Posterior cingulate gyrus (tissue), 11 donors: ENCODE measurements at regions not wholly inside any gene's neighbourhood (a gene's known extent, or its start where the extent isn't known, plus 50 kb on each side); places are given as distances from the start of the nearest gene placed in this dataset.

Experiments
- DNase-seq, 10 donors: peaks; one replicate each; pipeline versions ENCODE4 v3.0.0 to v3.0.0-alpha.2; 2020 to 2021; ENCODE audit warnings: mixed read lengths in 3 of 10
- intact Hi-C: fragments of 100-400 bp; cut with DNase I; formaldehyde crosslinking; loops from one replicate; pipeline ENCODE4 v1.15.1; 2023

GRCh38 chr12:107435072-107435471 lies 250.5 kb upstream of the PWP1 start:
- DNase-seq = no peak
- intact Hi-C loops = no loop called here

DNA sequence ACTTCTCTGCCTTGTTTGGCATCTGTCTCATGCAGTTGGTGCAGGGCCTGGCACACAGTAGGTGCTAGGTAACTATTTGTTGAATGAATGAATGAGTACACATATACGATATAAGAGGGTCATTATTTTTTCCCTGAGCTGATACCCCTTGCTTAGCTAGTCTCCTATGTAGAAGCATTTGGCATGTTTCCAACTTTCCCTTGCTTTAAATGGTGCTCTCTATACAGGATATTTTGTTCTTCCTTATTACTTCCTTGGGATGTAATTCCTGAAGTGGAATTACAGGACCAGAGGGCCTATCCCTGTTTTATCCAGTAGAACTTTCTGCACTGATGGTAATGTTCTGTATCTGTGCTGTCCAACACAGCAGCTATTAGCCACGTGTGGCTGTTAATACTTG lies 250.1 kb upstream of the PWP1 start:
- DNase-seq = no peak
- intact Hi-C loops = no loop called here

DNA sequence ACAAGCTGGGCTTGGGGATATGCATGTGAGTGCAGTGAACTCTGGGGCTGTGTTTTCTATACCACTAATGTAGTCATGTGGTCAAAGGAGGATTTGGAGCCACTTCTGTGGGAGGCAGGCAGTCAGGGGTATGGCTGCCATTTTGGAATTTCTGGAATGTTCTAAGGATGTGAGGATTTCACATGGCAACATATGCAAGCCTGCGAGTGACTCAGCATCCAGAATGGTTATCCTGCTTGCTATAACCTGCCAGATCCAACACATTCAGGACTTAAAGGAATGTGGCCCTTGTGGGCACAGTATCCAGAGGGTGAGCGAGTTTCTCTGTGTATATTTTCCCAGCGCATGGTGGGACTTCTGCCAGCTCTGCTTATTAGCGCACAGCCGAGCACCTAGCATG lies 249.2 kb upstream of the PWP1 start:
- intact Hi-C loops = no loop called here
- no peak for DNase-seq

DNA sequence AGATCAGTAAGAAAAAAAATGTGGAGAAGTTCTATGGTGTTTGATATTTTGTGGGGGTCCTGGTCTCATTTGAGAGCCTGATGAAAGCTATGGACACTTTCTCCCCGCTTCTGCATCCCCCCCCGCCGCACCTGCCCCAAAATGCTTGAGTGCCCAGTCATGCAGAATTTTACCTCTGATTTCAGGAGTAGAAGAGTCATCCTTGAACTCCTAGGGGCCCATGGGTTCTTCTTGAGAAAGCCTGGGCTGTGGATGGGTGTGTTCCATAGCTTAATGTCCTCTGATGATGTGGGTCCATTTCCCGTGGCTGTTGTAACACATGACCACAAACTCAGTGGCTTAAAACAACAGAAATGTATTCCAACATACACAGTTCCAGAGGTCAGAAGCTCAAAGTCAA lies 248.8 kb upstream of the PWP1 start:
- intact Hi-C loops = no loop called here
- no peak for DNase-seq

DNA sequence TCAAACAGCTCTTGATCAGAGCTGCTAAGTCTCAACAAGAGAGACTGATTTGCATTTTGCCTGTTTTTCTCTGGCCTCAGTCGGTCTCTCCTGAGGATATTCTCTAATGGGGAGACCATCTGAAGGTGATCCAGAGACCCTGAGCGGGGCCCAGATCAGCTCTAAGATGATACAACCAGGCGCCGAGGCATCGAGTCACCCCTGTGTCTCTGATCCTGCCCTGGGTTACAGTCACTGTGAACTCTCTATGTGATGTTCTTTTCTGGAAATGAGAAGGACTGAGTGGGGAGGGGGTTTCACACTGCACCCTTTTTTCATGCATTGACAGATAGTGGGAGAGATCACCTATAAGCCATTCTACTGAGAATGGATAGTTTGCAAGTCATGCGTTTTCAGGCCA lies 247.6 kb upstream of the PWP1 start:
- intact Hi-C loops = no loop called here

GRCh38 chr12:107439026-107439738 lies 246.4 kb upstream of the PWP1 start:
- intact Hi-C loops = no loop called here
- no peak for DNase-seq

More for the DNA sequence above, 247.6 kb upstream of the PWP1 start:
- DNase-seq = no peak

DNA sequence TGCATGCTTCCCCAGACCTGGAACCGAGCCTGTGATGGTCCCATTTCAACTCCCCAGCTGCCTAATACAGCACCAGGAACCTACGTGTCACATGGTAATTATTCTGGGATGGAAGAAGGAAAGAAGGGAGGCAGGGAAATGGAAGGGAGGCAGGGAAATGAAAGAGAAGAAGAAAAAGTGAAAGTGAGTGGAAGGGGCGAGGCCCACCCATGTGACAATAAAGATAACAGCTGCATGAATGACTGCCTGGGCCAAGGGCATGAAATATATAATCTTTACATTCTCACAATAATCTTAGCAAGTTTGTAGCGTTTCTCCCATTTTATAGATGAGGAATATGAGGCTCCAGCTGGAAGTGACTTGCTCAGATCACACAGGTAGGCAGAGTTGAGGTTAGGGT lies 245.0 kb upstream of the PWP1 start:
- intact Hi-C loops = no loop called here
- no peak for DNase-seq

- DNase-seq = no peak
Measured at GRCh38 chr12:107441665-107442300, 243.8 kb upstream of the PWP1 start.

GRCh38 chr12:107442326-107442987 lies 243.1 kb upstream of the PWP1 start:
- intact Hi-C loops = no loop called here
- DNase-seq = no peak

More at GRCh38 chr12:107441665-107442300, 243.8 kb upstream of the PWP1 start:
- intact Hi-C loops = no loop called here

DNA sequence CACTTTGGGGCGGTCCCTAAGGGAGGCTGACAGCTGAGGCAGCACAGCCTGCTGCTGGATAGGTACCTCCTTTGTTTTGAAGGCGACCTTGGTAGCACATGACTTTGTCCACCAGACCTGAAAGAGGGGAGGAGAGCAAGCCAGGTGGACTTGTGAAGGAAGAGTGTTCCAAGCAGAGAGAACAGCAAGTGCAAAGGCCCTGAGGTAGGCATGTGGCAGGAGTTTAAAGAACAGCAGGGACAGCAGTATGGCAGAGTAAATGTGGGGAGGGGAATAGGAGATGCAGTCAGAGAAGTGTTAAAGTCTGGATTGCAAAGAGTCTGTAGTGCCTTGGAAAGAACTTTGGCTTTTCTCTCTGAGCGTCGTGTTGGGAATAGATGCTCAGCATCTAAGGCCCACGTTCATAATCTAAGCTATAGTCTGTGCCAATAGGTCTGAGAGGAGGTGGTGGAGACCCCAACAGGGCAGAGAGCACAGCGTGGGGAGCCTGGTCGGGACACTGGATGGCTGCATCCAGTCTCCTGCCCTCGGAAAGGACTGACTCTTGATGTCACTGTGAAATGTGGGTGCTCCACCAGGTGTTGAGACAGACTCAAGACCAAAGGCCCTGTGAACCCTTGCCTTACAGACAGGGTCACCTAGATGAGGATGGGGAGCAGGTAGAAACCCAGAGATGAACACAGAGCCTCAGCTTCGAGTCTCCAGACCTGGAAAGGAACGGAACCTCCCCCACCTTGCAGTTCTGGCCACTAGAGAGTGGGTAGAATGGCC lies 242.1 kb upstream of the PWP1 start:
- no peak for DNase-seq
- intact Hi-C loops = no loop called here

- DNase-seq = no peak
- intact Hi-C loops = no loop called here
Measured at GRCh38 chr12:107444771-107445170, 240.8 kb upstream of the PWP1 start.

- intact Hi-C loops = no loop called here
- no peak for DNase-seq
Measured at GRCh38 chr12:107446476-107446875, 239.1 kb upstream of the PWP1 start.

- intact Hi-C loops = no loop called here
- DNase-seq = no peak
Measured at GRCh38 chr12:107447336-107447735, 238.3 kb upstream of the PWP1 start.

- DNase-seq = no peak
- intact Hi-C loops = no loop called here
Measured at GRCh38 chr12:107448198-107448597, 237.4 kb upstream of the PWP1 start.

DNA sequence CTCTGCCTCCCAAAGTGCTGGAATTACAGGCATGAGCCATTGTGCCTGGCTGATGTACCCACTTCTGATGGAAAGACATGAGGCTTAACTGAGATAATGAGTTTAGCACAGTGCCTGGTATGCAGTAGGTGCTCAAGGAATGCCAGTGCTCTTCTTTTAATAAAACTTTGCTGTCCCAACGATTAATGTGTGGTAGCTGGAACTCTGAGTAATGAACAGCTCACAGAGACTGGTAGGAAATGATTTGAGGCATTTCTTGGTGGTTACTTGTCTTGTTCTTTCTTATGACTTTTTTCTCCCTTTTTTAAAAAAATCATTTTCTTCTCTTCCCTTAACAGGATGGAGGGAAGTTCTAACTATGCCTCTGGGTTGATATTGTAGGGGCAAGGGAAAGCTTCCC lies 235.7 kb upstream of the PWP1 start:
- intact Hi-C loops = no loop called here
- DNase-seq = no peak

DNA sequence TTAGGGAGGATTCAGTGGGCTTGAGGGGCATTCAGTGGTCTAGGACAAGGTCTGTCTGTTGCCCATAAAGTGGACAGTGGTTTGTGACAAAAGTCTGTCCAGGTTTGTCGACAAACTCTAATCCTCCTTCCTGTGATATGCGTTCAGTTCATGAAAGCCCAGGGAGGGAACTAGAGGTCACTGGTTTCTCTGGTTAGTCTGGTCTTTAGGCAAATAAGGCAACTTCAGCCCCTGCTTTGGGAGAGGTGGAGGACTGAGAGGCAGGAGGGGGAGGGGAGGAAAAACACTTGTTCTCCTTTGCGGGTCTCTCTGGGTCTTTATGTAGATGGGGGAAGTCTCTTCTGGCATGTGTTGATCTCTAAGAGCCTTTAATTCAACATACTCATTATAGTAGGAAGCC lies 235.1 kb upstream of the PWP1 start:
- intact Hi-C loops = no loop called here
- DNase-seq = peak in 1 of 10 donors; percentile 3

GRCh38 chr12:107451246-107451645 lies 234.4 kb upstream of the PWP1 start:
- intact Hi-C loops = no loop called here
- DNase-seq = no peak

DNA sequence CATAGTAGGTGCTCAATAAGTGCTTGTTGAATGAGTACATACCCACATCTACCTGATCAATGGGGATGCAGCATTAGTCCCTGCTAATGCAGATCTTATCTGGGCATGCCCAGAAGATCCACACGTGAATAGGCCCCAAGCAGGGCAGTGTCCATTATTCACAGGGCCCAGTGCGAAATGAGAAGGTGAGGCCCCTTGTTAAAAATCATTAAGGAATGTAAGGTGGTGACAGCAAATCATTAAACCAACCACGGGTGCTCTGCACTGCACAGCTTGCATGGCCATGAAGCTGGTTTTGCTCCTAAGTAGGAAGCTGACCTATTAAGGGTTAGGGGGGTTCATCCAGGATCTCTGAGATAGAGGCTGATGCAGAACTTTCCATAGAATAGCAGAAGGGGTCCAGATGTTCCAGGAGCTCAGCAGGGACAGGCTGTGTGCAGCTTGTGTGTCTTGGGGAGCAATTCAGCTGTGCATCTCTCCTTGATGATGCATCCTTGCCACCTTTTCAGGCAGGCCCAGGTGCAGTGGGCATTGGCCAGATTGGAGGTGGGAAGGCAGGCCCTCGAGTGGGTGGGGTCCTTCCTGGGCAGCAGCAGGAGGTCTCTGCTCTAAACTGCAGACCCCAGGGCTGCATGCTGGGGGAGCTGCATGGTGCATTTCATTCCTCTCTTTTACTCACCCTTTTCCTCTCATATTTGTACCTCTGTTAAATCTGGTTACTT lies 231.3 kb upstream of the PWP1 start:
- intact Hi-C loops = no loop called here
- DNase-seq = peak in 1 of 10 donors; percentile 12

- intact Hi-C loops = no loop called here
- no peak for DNase-seq
Measured at GRCh38 chr12:107457362-107457935, 228.2 kb upstream of the PWP1 start.

DNA sequence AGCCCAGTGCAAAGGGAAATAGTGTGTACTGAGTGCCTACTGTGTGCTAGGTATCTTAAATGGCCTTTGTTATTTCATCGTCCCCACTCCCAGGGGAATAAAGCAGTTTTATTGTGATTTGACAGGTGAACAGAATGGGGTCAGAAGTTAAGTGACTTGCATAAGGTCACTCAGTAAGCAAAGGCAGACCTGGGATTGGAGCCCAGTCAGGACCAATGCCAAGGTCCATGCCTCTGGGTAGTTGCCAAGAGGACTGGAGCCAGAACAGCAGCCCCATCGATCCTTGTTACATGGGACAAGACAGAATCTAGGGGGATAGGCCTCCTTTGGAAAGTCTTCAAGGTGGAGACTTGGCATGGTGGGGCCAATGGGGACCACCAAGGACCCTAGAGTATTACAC lies 227.4 kb upstream of the PWP1 start:
- intact Hi-C loops = no loop called here
- no peak for DNase-seq
